Fibroblast of villous mesenchyme (primary cell): ENCODE measurements at regions not wholly inside any gene's neighbourhood (a gene's known extent, or its start where the extent isn't known, plus 50 kb on each side); places are given as distances from the start of the nearest gene placed in this dataset.
A peak's percentile ranks its signal among the peaks of the same experiment; 100 is the strongest.
"Not testable (repeated sequence)": the region's sequence is repeated elsewhere in the genome, so short reads cannot be mapped to it uniquely, and the experiment has no call there.

Experiments used
- DNase-seq: peaks from one replicate; pipeline ENCODE4 v3.0.0-alpha.2; 2010; ENCODE audit warnings: low read depth
- H3K4me3 ChIP-seq: 2 replicates; pipeline ENCODE4 v1.5.1; 2011; ENCODE audit warnings: low read depth, mild to moderate bottlenecking, low read length
- CTCF ChIP-seq: IDR thresholded peaks from 2 replicates; pipeline ENCODE4 v1.5.1; 2012; ENCODE audit warnings: low read depth, mild to moderate bottlenecking, low read length; ENCODE audit not compliant: insufficient read depth

- H3K4me3 ChIP-seq: peak overlapping the region; percentile 18
- DNase-seq: peak; percentile 98
- TF ChIP-seq CTCF: peak; percentile 15
Observed at GRCh38 chr16:88262858-88263563, 119.7 kb upstream of the ZNF469 start.

- not testable (repeated sequence) for H3K4me3 ChIP-seq, DNase-seq
Observed at GRCh38 chr16:88263681-88264287, 119.0 kb upstream of the ZNF469 start.

- H3K4me3 ChIP-seq: no peak overlapping the region
- TF ChIP-seq CTCF: no peak
Observed at GRCh38 chr16:88264641-88265285, 118.0 kb upstream of the ZNF469 start.

GRCh38 chr16:88265286-88265938 is 117.3 kb upstream of the ZNF469 start:
- H3K4me3 ChIP-seq, DNase-seq: not testable (repeated sequence)

More at GRCh38 chr16:88264641-88265285, 118.0 kb upstream of the ZNF469 start:
- DNase-seq: peak; percentile 95

GRCh38 chr16:88266036-88266435 is 116.7 kb upstream of the ZNF469 start:
- not testable (repeated sequence) for H3K4me3 ChIP-seq, DNase-seq

GRCh38 chr16:88266935-88267551 is 115.7 kb upstream of the ZNF469 start:
- H3K4me3 ChIP-seq, DNase-seq: not testable (repeated sequence)

- not testable (repeated sequence) for H3K4me3 ChIP-seq, DNase-seq
Observed at GRCh38 chr16:88268186-88268970, 114.4 kb upstream of the ZNF469 start.

GRCh38 chr16:88270171-88270790 is 112.5 kb upstream of the ZNF469 start:
- H3K4me3 ChIP-seq, DNase-seq: not testable (repeated sequence)

- not testable (repeated sequence) for H3K4me3 ChIP-seq, DNase-seq
Observed at GRCh38 chr16:88271296-88271695, 111.5 kb upstream of the ZNF469 start.

GRCh38 chr16:88271776-88272175 is 111.0 kb upstream of the ZNF469 start:
- not testable (repeated sequence) for H3K4me3 ChIP-seq, DNase-seq

GRCh38 chr16:88272437-88272836 is 110.3 kb upstream of the ZNF469 start:
- H3K4me3 ChIP-seq, DNase-seq: not testable (repeated sequence)

GRCh38 chr16:88274126-88274750 is 108.5 kb upstream of the ZNF469 start:
- H3K4me3 ChIP-seq: not testable (repeated sequence)
- peak; percentile 94 for DNase-seq
